Stimulated activated CD8-positive, alpha-beta memory T cell treated with anti-CD3 and anti-CD28 coated beads, Interleukin-7, amount 100 ng/mL, for 24 hours (primary cell): ENCODE measurements at regions not wholly inside any gene's neighbourhood (a gene's known extent, or its start where the extent isn't known, plus 50 kb on each side); places are given as distances from the start of the nearest gene placed in this dataset.
"Not testable (repeated sequence)": the region's sequence is repeated elsewhere in the genome, so short reads cannot be mapped to it uniquely, and the experiment has no call there.

Source experiments
- DNase-seq: peaks from one replicate; pipeline ENCODE4 v3.0.0-alpha.2; 2020; ENCODE audit warnings: low read depth

GRCh38 chrX:40243755-40244515 lies 146.2 kb upstream of the BCOR start:
- no peak for DNase-seq

GRCh38 chrX:40240844-40241243 lies 143.1 kb upstream of the BCOR start:
- no peak for DNase-seq

GRCh38 chrX:40237731-40238178 lies 140.0 kb upstream of the BCOR start:
- DNase-seq = no peak

GRCh38 chrX:40230646-40231045 lies 132.9 kb upstream of the BCOR start:
- DNase-seq = no peak

- no peak for DNase-seq
These were observed 129.4 kb upstream of the BCOR start for GRCh38 chrX:40227125-40227524.

- DNase-seq = no peak
These were observed 126.9 kb upstream of the BCOR start for GRCh38 chrX:40224658-40225057.

GRCh38 chrX:40222612-40223011 lies 124.9 kb upstream of the BCOR start:
- not testable (repeated sequence) for DNase-seq

GRCh38 chrX:40213092-40213491 lies 115.3 kb upstream of the BCOR start:
- DNase-seq = no peak

GRCh38 chrX:40209951-40210617 lies 112.3 kb upstream of the BCOR start:
- DNase-seq = no peak

- DNase-seq = no peak
These were observed 109.9 kb upstream of the BCOR start for GRCh38 chrX:40207626-40208025.

- no peak for DNase-seq
These were observed 107.7 kb upstream of the BCOR start for GRCh38 chrX:40205471-40205870.

- DNase-seq = no peak
These were observed 104.7 kb upstream of the BCOR start for GRCh38 chrX:40202456-40202855.

- DNase-seq = no peak
These were observed 103.6 kb upstream of the BCOR start for GRCh38 chrX:40201329-40201885.

GRCh38 chrX:40199704-40200103 lies 101.9 kb upstream of the BCOR start:
- DNase-seq = no peak

GRCh38 chrX:40197071-40197470 lies 99.3 kb upstream of the BCOR start:
- no peak for DNase-seq

GRCh38 chrX:40195368-40195767 lies 97.6 kb upstream of the BCOR start:
- no peak for DNase-seq

- no peak for DNase-seq
These were observed 94.4 kb upstream of the BCOR start for GRCh38 chrX:40192196-40192595.

- no peak for DNase-seq
These were observed 91.9 kb upstream of the BCOR start for GRCh38 chrX:40189637-40190036.

GRCh38 chrX:40188573-40189417 lies 91.0 kb upstream of the BCOR start:
- DNase-seq = no peak

- no peak for DNase-seq
These were observed 87.2 kb upstream of the BCOR start for GRCh38 chrX:40184968-40185367.

GRCh38 chrX:40182615-40183014 lies 84.9 kb upstream of the BCOR start:
- no peak for DNase-seq

- DNase-seq = no peak
These were observed 84.3 kb upstream of the BCOR start for GRCh38 chrX:40182095-40182494.
